ENCODE measurements at regions not wholly inside any gene's neighbourhood (a gene's known extent, or its start where the extent isn't known, plus 50 kb on each side); places are given as distances from the start of the nearest gene placed in this dataset.

- no peak for DNase-seq
Measured at GRCh38 chr5:74205767-74206578, 434.6 kb downstream of the ENC1 start.

DNA sequence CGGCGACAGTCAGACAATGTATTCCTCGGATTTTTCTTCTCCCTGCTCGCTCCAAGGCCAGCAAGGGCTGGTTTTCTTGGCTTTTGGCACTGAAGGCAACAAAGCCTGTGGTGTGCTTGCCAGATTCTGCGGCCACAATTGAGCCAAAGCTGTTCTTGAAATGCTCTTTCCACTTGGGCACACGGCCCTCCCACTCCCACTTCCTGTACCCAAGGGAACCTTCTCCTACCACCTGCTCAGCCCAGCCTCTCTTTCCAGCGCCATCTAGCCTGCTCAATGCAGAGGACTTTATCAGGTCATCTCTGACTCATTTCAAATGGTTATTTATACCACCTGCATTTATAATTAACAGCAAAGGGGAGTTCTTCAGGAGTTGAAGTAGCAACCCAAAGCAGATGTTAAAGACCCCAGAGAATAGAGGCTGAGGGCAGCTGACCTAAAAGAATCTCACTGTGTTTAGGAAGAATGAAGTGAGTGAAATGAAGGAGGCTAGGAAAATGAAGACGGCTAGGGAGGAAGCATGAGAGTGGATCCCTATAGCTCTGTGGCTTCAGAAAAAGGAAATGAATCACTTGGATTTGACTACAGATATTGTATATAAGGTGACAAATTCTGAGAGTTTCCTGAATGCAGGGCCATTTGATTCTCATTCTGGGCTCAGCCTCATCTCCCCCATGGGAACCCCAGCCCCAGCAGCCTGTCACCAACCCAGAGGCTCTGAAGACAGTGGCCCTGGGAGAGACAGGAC is 439.0 kb downstream of the ENC1 start:
- no peak for DNase-seq

- no peak for DNase-seq
Measured at GRCh38 chr5:74200560-74200959, 440.0 kb downstream of the ENC1 start.

DNA sequence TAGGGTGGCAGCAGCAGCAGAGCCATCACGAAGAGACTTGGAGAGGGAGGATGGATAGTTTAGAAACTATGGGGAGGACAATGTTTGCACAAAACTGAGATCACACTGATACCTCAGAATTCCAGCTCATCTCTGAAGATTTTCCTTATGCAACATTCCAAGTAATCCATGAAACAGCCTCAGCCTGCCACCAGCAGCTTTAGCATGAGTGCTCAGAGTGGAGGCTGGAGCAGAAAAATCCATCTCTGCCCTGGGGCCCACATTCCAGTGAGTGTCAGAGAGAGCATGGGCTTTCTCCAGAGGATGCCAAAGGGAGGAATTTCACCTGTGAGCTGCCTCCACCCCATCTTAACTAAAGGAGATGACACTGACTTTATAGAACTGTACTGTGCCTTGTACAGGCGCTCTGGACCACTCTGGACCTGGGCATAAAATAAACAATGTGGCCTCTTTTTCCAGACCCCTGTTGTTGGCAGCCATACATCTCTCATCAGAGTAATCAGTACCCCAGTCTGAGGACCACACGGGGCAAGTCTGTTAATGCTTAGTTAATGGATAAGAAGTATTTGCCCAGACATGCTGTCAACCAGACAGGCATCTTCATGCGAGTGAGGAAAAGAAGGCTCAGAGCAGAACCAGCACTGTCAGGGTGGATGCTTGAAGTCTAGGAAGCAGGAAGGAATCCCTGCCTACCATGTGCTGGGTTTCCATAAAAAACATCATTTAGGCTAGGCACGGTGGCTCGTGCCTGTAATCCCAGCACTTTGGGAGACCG is 440.9 kb downstream of the ENC1 start:
- DNase-seq: no peak

- DNase-seq: no peak
Measured at GRCh38 chr5:74199005-74199404, 441.5 kb downstream of the ENC1 start.

DNA sequence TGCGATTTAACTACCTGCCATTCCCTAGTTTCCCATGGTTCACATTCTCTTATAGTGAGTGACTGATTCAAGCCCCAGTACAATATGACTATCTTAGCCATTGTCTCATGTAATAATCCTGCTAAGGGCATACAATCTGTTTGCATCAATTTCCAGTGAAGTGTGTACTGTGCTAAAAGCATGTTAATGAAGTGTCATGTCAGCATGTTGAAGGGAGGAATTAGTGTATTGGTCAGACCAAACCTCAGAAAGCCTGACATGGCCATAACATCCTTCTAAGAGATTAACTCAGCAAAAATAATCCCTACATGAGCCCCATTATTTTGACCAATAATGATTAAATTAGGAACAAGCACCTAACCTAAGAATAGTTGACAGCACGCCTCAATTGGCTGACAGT is 442.4 kb downstream of the ENC1 start:
- no peak for DNase-seq

GRCh38 chr5:74196233-74196632 is 444.3 kb downstream of the ENC1 start:
- DNase-seq: no peak

DNA sequence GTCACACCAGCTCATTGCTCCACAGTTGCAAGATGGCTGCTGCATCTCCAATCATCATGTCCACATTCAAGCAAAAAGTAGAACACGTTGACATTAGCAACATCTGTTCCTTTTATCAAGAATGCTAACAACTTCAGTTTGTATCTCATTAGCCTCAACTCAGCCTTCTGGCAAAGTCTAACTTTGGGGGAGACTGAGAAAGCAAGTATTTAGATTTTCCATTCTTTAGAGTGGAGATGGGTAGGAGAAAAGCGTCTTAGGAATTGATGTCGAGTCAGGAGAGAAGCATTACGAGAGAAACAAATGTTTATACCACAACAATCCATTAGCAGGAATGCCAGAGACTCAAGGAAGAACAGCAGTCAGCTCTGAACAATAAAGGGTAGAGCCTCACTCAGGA is 446.3 kb downstream of the ENC1 start:
- no peak for DNase-seq

GRCh38 chr5:74192606-74193299 is 447.8 kb downstream of the ENC1 start:
- DNase-seq: no peak

DNA sequence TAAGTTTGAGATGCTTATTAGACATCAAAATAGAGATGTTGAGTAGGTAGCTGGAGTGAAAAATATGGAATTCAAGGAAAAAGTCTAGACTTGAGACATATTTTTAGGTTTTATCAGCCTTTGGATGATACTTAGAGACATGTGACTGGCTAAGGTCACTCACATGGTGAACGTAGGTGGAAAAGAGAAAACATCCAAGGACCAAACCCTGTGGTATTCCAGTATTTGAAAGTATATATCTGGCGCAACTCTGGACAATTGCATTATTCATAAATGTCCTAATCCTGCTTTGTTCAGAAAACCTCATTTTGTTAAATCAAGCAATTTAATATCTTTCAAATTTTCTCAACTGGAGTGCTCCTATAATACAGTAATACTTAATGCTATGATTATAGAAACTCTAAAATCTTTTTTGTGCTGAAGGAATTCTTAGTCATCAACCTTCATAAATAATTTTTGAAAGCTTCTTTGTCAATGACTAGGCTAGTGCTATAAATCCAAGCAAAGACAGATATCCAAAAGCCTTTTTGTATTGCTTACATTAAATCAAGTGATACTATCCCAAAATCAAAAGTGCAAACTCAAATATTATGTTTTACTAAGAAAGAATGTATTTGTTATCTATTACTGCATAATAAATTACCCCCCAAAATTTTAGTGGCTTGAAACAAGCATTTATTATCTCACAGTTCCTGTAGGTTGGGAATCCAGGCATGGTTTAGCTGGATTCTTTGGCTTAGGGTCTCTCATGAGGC is 452.0 kb downstream of the ENC1 start:
- no peak for DNase-seq

- DNase-seq: no peak
Measured at GRCh38 chr5:74187757-74188156, 452.8 kb downstream of the ENC1 start.

DNA sequence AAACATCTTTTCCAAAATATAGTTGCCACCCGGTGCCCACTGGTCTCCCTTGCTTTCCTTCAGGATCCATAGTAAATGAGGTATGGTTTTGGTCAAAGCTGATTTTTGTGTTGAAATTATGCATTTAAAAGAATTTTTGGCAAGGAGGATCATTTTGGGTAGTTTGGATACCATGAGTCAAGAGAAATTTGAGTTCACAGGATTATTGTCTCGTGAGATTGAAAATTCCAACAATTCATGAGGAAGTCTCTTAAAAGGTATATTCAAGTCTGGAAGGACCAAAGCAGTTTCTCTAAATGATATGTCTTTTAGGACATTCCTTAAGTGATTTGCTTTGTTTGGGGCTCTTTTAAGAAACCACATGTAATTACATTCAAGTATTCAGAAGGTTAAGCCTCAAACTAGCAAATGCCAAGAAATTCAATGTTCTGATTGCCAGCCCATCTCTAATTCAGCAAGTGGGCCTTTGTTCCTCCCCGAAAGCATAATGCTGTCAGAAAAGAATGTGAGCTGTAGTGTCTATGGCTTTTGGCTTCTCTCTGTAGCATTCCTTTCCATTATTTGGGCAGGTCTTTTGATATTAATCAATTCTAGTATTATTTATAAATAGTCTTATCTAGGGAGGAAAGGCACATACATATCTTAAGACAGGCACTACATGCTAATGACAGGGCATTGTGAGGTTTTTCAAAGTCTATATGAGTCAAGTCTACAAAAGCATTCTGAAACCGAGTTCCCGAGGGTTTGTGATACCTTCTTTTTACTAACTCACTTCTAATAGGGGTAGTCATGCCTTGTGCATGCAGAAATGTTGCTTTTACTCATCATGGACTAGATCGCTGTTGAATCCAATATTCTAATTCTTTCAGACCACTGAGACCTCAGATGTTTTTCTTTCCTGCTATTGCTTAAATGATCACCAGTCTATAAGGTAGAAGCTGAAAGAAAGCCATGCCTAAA is 453.9 kb downstream of the ENC1 start:
- peak; percentile 9 for DNase-seq

DNA sequence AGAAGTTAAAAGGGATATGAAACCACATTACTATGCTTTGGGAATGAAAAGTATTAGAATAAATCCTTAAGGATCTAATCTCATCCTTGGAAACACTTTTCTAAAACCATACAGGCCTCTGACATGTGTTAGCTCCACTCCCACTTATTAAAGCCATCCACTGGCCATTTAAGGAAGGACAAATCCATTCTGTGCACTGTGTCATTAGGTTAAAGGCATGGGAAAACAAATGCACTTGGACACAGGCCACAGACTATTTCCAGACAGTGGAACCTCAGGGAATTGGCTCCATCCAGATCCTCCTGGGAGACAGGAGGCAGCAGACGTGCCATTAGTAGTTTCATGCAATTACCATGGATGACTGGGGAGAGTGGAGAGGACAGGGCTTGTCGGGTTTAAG is 454.9 kb downstream of the ENC1 start:
- DNase-seq: no peak

DNA sequence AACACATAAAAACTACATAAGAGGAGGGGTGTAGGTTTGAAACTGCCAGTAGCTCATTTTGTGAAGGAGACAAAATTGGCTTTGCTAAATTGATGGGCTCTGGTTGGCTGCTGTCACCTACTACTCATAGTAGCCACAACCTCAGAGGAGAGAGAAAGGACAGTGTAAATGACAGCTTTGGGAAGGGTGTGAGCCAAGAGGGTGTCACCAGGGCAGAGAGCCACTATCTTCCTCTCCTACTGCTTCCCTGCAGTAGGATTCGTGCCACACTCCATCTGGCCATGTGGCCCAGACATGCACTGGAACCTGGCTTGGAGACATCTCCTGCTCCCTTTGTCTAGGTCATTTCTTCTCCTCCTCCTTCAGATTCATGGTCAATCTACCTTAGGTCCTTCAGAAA is 455.9 kb downstream of the ENC1 start:
- no peak for DNase-seq

- DNase-seq: no peak
Measured at GRCh38 chr5:74183041-74183440, 457.5 kb downstream of the ENC1 start.

- DNase-seq: no peak
Measured at GRCh38 chr5:74182603-74183002, 457.9 kb downstream of the ENC1 start.

- no peak for DNase-seq
Measured at GRCh38 chr5:74179701-74180100, 460.8 kb downstream of the ENC1 start.

DNA sequence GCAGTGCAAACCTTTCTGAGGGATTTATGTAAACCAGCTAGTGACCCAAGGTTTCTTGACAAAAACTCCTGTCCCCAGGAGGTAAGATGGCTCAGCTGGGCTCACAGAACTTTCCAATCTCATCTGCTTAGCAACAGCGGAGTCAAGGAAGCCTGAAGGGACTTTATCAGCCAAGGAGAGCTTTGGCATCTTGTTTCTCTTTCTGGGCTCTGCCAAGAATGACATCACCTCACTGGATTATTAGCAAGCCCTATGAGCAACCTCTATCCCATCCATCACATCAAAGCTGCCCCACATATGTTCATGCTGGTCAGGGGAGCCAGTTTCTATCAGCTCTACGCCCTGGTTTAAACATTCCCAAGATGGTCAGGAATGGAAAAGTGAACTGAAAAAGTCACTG is 461.3 kb downstream of the ENC1 start:
- DNase-seq: no peak

DNA sequence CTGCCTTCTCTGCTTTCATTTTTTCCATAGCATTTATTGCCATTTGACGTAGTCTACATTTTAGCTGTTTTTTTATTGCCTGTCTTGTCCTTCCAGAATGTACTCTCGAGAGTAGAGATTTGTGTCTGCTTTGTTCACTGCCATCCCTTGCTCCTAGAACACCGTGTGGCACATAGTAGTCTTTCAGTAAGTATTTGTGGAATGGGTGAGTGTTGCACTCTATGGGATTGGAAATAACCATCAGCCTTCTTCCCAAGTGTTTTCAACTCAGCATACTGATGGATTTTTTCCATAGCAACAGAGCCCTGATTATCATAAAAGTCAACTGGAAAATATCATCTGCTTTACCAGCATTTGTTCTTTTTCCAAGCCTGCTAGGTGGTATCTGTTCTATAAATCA is 462.6 kb downstream of the ENC1 start:
- DNase-seq: no peak

DNA sequence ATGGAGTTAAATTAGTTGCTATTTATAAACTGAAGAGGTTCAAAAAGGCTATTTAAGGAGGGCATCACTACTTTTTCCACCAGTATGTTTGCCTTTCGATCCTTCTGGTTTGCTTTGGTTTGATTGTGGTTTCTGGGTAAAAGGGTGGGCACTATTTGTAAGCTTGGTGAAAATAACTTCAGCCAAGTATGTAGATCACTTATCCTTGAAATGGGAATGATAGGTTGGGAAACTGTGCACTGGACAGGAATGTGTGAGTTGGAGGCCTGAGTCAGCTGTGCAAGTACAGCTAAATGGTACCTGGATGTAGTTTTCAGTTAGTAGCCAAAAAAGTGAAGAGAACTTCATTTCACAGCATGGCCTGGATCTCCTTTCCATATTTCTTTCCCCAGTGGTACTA is 466.2 kb downstream of the ENC1 start:
- DNase-seq: no peak

DNA sequence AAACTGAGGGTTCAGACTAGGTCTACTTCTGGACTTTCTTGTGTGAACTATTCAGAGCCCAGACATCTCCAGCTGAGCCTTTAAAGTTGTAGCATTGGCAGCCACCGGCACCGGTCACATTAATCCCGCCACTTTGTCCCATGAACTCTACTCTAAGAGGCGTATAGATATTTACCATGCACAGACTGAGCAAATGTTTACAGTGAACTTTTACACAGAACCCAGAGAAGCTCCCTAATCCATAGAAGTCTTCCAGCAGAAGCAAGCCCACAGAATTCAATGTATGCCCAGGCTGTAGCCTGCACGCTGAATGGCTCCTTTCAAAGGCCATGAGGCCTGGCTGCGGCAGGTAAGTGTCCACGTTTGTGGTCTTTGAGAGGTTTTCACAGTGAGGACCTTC is 466.9 kb downstream of the ENC1 start:
- DNase-seq: no peak

Data from amniotic stem cell (primary cell).